ENCODE measurements at regions not wholly inside any gene's neighbourhood (a gene's known extent, or its start where the extent isn't known, plus 50 kb on each side); places are given as distances from the start of the nearest gene placed in this dataset.

- Histone ChIP-seq H3K4me2 (ENCODE audit: insufficient read depth, insufficient read length, low read length) (no peak overlapping the region), H3K23me2 (ENCODE audit: insufficient read length, low read depth, low read length, poor library complexity, severe bottlenecking) (no peaks in the 10 kb centered on the region), H3K79me1 (ENCODE audit: insufficient read depth, low read depth, low read length, poor library complexity, severe bottlenecking) (no peaks in the 10 kb centered on the region), H2BK5ac (ENCODE audit: insufficient read length, low read length) (no peak overlapping the region), H3K14ac (ENCODE audit: insufficient read depth, low read length) (no peak overlapping the region), H2BK120ac (ENCODE audit: low read depth, low read length, poor library complexity, severe bottlenecking) (no peak overlapping the region), H4K8ac (replicated peaks; ENCODE audit: insufficient read length, low read depth, low read length) (no peak overlapping the region), H3T11ph (ENCODE audit: low read length) (no peak overlapping the region), H2AK5ac (ENCODE audit: insufficient read length, low read length) (no peak overlapping the region), H2AFZ (ENCODE audit: low read length) (no peak overlapping the region), H3K4me1 (ENCODE audit: insufficient read depth, low read length) (peaks cover 2% of the 10 kb centered on the region; the same call in 1 of the 2 replicates), H3K27me3 (ENCODE audit: insufficient read depth, low read length) (no peaks in the 10 kb centered on the region), H3K4ac (ENCODE audit: low read depth, low read length) (no peak overlapping the region), H3K27ac (ENCODE audit: insufficient read length, low read depth, low read length) (no peak overlapping the region), H3K9ac (ENCODE audit: extremely low read depth, insufficient read length, low read length) (no peak overlapping the region), H3K79me2 (ENCODE audit: insufficient read depth, low read length) (no peaks in the 10 kb centered on the region; the same call in 1 of the 2 replicates), H3K23ac (ENCODE audit: insufficient read length, low read depth, low read length) (no peak overlapping the region), H4K5ac (ENCODE audit: insufficient read length, low read depth, low read length) (no peak overlapping the region), H3K9me3 (ENCODE audit: control insufficient read depth, low read depth, low read length) (no peaks in the 10 kb centered on the region), H2BK15ac (ENCODE audit: low read depth, low read length) (no peak overlapping the region), H2BK12ac (ENCODE audit: insufficient read length, low read depth, low read length) (no peak overlapping the region), H4K91ac (ENCODE audit: insufficient read length, low read depth, low read length) (no peak overlapping the region), H2BK20ac (ENCODE audit: low read depth, low read length, poor library complexity, severe bottlenecking) (no peak overlapping the region), H3K18ac (ENCODE audit: insufficient read length, low read depth, low read length) (no peak overlapping the region), H3K56ac (ENCODE audit: insufficient read length, low read depth, low read length) (no peak overlapping the region), H4K20me1 (ENCODE audit: control insufficient read depth, insufficient read depth, insufficient read length) (no peaks in the 10 kb centered on the region)
- DNase-seq, result no peak
- no peak overlapping the region for H3K27ac Mint-ChIP-seq
- H3K27me3 Mint-ChIP-seq (ENCODE audit: low read depth), result peaks cover 36% of the 10 kb centered on the region
- peaks cover 27 to 32% of the 10 kb centered on the region in 2 experiments for H3K4me1 Mint-ChIP-seq
- WGBS (ENCODE audit: extremely low coverage, insufficient read length, low lambda C conversion rate), result no CpG with 5 or more reads among the region's 3 CpGs
- H3K9me3 Mint-ChIP-seq, result peaks cover 10% of the 10 kb centered on the region in 2 experiments; a peak in 4 of 5 replicates
- no peak for TF ChIP-seq CTCF (conservative IDR thresholded peaks at IDR 0.05)
- H3K4me3 Mint-ChIP-seq, result no peak overlapping the region
- peaks cover 14 to 48% (median 19%) of the 10 kb centered on the region in 3 experiments; a peak in 6 of 7 replicates for H3K36me3 Mint-ChIP-seq (ENCODE audit: insufficient read depth in 1 of 3, low read depth in 3 of 3)
These were observed 123.5 kb upstream of the ADCY2 start for GRCh38 chr5:7272408-7272965.

All from H9 (cell line).